T-helper 2 cell (primary cell): ENCODE measurements at regions not wholly inside any gene's neighbourhood (a gene's known extent, or its start where the extent isn't known, plus 50 kb on each side); places are given as distances from the start of the nearest gene placed in this dataset.
"Not testable (repeated sequence)": the region's sequence is repeated elsewhere in the genome, so short reads cannot be mapped to it uniquely, and the experiment has no call there.

ENCODE experiments used
- DNase-seq, 5 experiments: peaks; one replicate each; pipeline versions ENCODE4 v3.0.0 to v3.0.0-alpha.2; 2012 to 2022

GRCh38 chr10:90195288-90195840 is 494.0 kb downstream of the KIF20B start:
- no peak for DNase-seq

GRCh38 chr10:90197766-90198165 is 496.4 kb downstream of the KIF20B start:
- DNase-seq: no peak

DNA sequence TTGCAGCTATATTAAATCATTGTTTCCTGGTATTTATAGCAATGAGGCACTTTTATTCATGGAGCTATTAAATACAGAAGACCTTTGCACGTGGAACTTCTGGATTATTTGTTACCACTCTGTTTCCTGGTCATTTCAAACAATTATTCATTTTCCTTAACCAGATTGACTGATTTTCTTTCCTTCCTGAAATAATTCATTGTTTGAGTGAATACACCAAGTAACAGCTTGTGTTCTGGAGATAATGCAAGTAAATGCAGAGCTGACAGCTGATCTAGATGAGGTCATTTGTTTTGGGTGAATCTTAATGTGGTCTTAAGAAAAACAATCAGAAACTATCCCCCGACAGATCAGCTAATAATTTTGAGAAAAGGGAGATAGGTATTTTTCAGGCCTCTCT is 497.7 kb downstream of the KIF20B start:
- DNase-seq: no peak

- no peak for DNase-seq
Observed at GRCh38 chr10:90199513-90199912, 498.1 kb downstream of the KIF20B start.

DNA sequence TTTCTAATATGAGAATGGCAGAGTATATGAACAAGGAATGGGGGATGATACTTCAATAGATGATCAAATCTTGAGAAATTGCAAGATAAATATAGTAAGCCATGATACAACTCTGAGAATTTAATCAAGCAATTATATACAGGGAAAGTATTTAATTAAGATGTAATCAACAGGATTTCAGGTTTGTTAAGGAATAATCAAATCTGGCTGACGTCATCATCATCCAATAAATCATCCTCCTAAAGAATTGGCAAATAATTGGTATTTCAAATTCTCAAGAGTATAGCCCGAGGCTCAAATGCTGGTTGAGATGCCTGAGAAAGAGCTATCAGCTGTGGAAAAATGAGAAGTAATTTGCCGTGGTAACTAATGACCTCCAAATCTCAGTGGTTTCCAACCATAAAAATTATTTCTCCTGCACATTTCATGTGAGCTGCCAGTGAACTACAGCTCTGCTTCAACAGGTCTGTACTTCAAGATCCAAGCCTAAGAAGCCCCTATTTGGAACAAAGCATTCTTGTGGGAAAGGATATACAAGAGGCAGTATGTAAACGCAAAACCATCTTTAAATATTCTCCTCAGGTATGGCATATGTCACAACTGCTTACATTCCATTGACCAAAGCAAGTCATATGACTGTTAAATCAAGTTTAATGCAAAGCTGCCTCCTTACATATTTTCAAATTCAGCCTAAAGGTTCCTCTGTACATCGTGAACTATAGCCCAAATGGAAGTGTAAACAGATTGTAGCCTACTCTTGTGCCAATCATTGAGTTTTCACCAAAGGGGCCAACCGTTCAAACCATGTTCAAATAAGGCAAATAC is 503.0 kb downstream of the KIF20B start:
- DNase-seq: no peak

- DNase-seq: no peak
Observed at GRCh38 chr10:90204956-90205314, 503.5 kb downstream of the KIF20B start.

GRCh38 chr10:90205340-90205739 is 503.9 kb downstream of the KIF20B start:
- no peak for DNase-seq

- no peak for DNase-seq
Observed at GRCh38 chr10:90213346-90213745, 512.0 kb downstream of the KIF20B start.

- DNase-seq: no peak
Observed at GRCh38 chr10:90218846-90219245, 517.5 kb downstream of the KIF20B start.

GRCh38 chr10:90222372-90222771 is 521.0 kb downstream of the KIF20B start:
- DNase-seq: no peak

DNA sequence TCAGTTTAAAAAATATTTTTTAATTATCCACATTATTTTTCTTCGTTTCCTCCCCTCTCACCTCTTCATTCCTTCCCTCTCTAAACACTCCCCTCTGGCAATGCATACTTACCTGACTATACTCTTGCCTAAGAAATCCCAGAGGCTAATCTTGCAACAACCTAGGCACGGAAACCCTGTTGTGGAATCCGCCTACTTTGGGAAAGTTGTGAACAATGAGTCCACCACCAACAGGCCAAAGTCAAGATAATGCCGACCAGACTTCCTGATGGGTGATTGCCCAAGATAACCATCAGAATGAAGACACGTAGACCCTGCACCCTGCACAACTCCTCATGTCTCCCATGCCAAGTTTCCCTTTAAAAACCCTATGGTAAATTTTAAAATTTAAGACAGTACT is 521.5 kb downstream of the KIF20B start:
- no peak for DNase-seq

GRCh38 chr10:90224791-90225566 is 523.6 kb downstream of the KIF20B start:
- DNase-seq: no peak

DNA sequence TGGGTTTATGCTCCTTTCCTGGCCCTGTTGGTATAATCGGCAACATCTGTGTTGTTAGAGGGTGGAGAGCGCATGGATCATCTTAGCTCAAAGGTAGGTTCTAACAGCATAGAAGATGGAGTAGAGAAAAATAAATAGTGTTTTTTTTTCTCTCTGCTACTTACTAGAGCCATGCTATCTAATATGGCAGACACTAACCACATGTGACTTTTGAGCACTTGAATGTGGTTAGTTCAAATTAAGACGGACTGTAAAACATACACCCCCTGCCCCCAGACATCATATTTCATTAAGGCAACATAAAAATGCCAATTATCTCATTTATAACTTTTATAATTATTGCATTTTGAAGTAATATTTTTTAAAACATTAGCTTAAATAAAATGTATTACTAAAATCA is 525.1 kb downstream of the KIF20B start:
- no peak for DNase-seq

- peak in 1 of 5 experiments; percentile 77 for DNase-seq
Observed at GRCh38 chr10:90227217-90227656, 525.8 kb downstream of the KIF20B start.

DNA sequence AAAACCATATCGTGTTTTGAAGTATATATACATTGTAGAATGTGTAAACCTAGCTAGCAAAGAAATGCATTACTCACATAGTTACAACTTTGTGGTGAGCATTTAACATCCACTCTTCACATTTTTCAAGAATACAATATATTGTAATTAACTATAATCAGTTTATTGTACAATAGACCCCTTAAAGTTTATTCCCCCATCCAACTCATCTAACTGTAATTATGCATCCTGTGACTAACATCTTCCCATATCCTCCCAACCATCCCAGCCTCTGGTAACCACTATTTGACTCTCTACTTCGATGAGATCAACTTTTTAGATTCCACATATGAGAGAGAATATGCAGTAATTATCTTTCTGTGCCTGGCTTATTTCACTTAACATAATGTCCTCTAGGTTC is 526.4 kb downstream of the KIF20B start:
- no peak for DNase-seq

- DNase-seq: no peak
Observed at GRCh38 chr10:90229486-90229885, 528.1 kb downstream of the KIF20B start.

- DNase-seq: not testable (repeated sequence)
Observed at GRCh38 chr10:90233805-90234204, 532.4 kb downstream of the KIF20B start.

DNA sequence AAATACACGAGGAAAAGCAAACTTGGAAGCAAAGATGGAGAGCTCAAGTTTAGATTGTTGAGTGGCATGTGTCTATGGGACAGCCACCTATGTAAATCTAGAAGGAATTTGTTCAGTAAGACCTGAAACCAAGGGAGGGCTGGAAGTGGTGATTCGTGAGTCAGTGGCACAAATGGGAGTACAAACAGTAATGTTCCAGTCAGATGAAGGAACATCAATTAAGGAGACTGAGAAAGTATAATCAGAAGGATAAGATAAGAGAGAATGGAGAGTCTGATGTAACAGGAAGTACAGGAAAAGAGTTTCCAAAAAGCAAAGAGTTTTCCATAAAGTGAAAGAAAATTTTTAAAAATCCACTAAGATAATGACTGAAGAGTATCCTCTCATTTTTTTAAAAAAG is 544.2 kb downstream of the KIF20B start:
- no peak for DNase-seq

DNA sequence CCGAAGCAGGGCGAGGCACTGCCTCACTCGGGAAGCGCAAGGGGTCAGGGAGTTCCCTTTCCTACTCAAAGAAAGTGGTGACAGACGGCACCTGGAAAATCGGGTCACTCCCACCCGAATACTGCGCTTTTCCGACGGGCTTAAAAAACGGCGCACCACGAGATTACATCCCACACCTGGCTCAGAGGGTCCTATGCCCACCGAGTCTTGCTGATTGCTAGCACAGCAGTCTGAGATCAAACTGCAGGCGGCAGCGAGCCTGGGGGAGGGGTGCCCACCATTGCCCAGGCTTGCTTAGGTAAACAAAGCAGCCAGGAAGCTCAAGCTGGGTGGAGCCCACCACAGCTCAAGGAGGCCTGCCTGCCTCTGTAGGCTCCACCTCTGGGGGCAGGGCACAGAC is 549.4 kb downstream of the KIF20B start:
- DNase-seq: not testable (repeated sequence)

- DNase-seq: no peak
Observed at GRCh38 chr10:90269699-90270098, 568.3 kb downstream of the KIF20B start.

DNA sequence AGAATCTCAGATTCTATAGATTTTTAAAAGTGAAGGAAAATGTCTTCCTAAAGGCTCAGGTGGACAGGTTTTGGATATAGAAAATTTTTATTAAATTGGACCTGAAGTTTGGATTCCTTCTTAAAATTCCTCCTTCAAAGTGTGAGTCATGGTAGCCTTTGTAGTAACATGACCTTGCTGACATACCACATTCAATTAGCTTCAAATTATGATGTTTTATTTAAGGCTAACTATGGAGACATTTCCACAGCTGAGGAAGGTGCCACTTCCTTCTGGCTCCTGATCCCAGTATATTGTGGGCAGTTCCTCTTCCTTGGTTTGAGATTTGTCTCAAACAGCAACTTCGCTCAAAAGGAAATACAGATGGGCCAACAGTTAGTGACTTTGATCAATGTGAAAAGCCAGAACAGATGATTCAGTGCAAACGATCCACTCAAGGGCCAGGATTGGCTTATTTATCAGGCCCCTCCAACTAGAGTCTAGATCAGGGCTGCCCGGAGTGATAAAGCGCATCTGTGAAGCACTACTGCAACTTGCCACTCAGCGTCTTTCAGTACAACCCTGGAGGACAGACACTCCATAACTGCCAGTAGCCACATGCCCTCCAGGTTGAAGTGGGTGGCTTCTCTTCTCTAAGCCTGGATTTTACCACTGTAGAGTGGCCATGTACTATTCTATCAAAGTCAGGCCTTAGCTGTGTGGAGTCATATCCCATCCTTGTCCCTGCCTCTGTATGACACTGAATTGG is 573.5 kb downstream of the KIF20B start:
- DNase-seq: no peak

DNA sequence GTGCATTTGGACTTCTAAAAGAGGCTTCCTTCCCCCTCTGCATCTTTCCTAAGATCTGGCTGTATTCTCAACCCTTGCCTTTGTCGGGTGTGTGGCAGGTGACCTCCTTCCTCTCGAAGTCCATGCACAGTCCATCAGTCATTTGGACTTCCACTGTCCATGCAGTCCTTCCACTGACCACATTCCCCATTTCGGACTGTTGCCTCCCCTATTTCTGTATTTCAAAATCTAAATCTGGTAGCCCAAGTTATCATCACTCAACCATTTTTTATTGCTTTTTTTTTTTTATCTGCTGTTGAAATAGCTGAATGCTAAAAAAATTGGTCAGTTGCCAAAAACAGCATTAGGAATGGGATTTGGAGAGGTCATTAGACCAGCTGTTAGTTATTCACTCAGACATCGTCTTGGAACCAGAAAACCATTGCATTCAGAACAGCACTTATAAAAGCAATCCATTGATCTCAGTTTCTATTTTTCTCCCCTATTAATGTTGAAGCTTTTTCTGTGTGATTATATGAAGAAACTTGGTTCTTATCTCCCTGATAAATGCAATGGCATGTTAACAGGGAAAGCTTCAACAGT is 575.6 kb downstream of the KIF20B start:
- no peak for DNase-seq

GRCh38 chr10:90286406-90286805 is 571.4 kb downstream of the HTR7 start:
- no peak for DNase-seq
